ENCODE measurements at regions not wholly inside any gene's neighbourhood (a gene's known extent, or its start where the extent isn't known, plus 50 kb on each side); places are given as distances from the start of the nearest gene placed in this dataset.

DNA sequence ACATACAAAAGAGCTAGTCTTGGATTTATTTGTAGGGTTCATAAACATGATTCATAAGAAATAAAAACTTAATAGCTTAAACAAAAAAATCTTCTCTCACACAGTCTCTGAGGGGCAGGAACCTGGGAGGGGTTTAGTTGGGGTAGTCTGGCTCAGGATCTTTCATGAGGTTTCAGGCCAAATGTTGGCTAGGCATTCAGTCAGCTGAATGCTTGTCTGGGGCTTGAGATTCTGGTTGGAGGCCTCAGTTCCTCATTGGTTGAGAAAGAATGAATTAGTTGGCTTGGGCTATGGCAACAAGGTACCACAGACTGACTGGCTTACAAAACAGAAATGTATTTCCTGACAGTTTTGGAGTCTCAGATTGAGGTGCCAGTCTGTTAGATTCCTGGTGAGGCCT, 74.3 kb downstream of the ANKRD7 start:
- H3K27me3 Mint-ChIP-seq (ENCODE audit: unreplicated experiment), result no peaks in the 10 kb centered on the region

DNA sequence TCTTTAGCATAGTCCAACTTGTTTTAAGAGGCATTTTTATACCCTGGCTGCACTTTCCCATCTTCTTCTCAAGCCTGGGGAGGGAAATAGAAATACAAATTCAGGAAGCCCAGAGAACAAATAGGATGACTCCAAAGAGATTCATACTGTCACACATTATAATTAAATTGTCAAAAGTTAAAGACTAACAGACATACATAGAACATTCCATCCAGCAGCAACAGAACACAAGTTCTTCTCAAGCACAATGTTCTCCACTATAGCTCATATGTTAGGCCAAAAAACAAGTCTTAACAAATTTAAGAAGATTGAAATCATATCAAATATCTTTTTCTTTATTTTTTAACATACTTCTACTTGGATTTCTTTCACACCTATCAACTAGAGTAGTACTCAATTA, 75.7 kb downstream of the ANKRD7 start:
- no peaks in the 10 kb centered on the region for H3K4me1 Mint-ChIP-seq (ENCODE audit: unreplicated experiment)
- no peaks in the 10 kb centered on the region for H3K27me3 Mint-ChIP-seq (ENCODE audit: unreplicated experiment)

More for the DNA sequence above, 74.3 kb downstream of the ANKRD7 start:
- no peak for DNase-seq (ENCODE audit: extremely low spot score, unreplicated experiment)
- Mint-ChIP-seq H3K4me3 (ENCODE audit: unreplicated experiment) (no peak overlapping the region), H3K4me1 (ENCODE audit: unreplicated experiment) (no peaks in the 10 kb centered on the region), H3K27ac (ENCODE audit: unreplicated experiment) (no peak overlapping the region), H3K36me3 (ENCODE audit: unreplicated experiment) (no peaks in the 10 kb centered on the region), H3K9me3 (ENCODE audit: unreplicated experiment) (no peaks in the 10 kb centered on the region)
- TF ChIP-seq, protein P1, sequence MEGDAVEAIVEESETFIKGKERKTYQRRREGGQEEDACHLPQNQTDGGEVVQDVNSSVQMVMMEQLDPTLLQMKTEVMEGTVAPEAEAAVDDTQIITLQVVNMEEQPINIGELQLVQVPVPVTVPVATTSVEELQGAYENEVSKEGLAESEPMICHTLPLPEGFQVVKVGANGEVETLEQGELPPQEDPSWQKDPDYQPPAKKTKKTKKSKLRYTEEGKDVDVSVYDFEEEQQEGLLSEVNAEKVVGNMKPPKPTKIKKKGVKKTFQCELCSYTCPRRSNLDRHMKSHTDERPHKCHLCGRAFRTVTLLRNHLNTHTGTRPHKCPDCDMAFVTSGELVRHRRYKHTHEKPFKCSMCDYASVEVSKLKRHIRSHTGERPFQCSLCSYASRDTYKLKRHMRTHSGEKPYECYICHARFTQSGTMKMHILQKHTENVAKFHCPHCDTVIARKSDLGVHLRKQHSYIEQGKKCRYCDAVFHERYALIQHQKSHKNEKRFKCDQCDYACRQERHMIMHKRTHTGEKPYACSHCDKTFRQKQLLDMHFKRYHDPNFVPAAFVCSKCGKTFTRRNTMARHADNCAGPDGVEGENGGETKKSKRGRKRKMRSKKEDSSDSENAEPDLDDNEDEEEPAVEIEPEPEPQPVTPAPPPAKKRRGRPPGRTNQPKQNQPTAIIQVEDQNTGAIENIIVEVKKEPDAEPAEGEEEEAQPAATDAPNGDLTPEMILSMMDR (IDR thresholded peaks at IDR 0.05), result no peak

DNA sequence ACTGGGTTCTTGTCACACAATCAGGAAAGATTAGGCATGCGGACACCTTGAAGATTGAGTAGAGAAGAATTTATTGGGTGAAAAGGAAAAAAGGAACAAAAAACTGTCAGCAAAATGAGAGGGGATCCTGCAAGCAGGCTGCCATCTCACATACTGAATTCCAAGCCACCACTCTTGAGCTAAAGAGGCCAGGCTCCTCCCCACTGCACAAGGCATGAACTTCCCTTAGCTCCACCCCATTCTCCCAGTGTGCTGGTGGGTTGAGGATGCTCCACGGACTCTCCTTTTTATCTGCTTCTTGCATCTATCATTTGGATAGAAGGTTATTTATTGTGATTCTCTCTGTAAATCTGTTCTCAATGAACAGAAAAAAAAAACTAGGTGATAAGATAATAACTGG, 79.6 kb downstream of the ANKRD7 start:
- DNase-seq (ENCODE audit: extremely low spot score, unreplicated experiment), result no peak
- H3K27me3 Mint-ChIP-seq (ENCODE audit: unreplicated experiment), result no peaks in the 10 kb centered on the region
- H3K9me3 Mint-ChIP-seq (ENCODE audit: unreplicated experiment), result no peaks in the 10 kb centered on the region
- H3K36me3 Mint-ChIP-seq (ENCODE audit: unreplicated experiment), result no peaks in the 10 kb centered on the region
- no peak overlapping the region for H3K27ac Mint-ChIP-seq (ENCODE audit: unreplicated experiment)
- no peaks in the 10 kb centered on the region for H3K4me1 Mint-ChIP-seq (ENCODE audit: unreplicated experiment)
- no peak overlapping the region for H3K4me3 Mint-ChIP-seq (ENCODE audit: unreplicated experiment)
- TF ChIP-seq, protein P1 (IDR thresholded peaks at IDR 0.05), result no peak

More for the DNA sequence above, 75.7 kb downstream of the ANKRD7 start:
- DNase-seq (ENCODE audit: extremely low spot score, unreplicated experiment), result no peak
- Mint-ChIP-seq H3K27ac (ENCODE audit: unreplicated experiment) (no peak overlapping the region), H3K4me3 (ENCODE audit: unreplicated experiment) (no peak overlapping the region), H3K9me3 (ENCODE audit: unreplicated experiment) (no peaks in the 10 kb centered on the region), H3K36me3 (ENCODE audit: unreplicated experiment) (no peaks in the 10 kb centered on the region)
- TF ChIP-seq, protein P1 (IDR thresholded peaks at IDR 0.05), result no peak

DNA sequence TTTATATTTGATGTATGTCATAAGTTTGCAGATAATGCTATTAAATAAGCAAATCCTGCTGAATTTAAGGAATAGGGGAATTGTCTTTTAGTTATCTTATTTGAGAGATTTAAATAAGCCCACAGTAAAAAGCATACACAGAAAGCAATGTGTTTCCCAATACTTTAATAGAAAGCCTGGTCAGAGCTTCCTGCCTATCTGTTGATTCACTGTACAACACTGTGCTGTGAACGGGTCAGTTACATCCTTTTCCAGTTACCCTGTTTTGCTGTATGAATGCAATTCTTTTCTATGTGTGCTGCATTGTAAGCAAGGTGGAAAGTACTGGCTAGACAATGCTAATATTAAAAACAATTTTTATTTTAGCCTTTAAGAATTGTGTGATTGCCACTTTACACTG, 81.2 kb downstream of the ANKRD7 start:
- no peak overlapping the region for H3K27ac Mint-ChIP-seq (ENCODE audit: unreplicated experiment)
- H3K27me3 Mint-ChIP-seq (ENCODE audit: unreplicated experiment), result no peaks in the 10 kb centered on the region
- no peaks in the 10 kb centered on the region for H3K36me3 Mint-ChIP-seq (ENCODE audit: unreplicated experiment)
- no peaks in the 10 kb centered on the region for H3K9me3 Mint-ChIP-seq (ENCODE audit: unreplicated experiment)
- H3K4me3 Mint-ChIP-seq (ENCODE audit: unreplicated experiment), result no peak overlapping the region
- TF ChIP-seq, protein P1 (IDR thresholded peaks at IDR 0.05), result no peak
- H3K4me1 Mint-ChIP-seq (ENCODE audit: unreplicated experiment), result no peaks in the 10 kb centered on the region
- DNase-seq (ENCODE audit: extremely low spot score, unreplicated experiment), result no peak

DNA sequence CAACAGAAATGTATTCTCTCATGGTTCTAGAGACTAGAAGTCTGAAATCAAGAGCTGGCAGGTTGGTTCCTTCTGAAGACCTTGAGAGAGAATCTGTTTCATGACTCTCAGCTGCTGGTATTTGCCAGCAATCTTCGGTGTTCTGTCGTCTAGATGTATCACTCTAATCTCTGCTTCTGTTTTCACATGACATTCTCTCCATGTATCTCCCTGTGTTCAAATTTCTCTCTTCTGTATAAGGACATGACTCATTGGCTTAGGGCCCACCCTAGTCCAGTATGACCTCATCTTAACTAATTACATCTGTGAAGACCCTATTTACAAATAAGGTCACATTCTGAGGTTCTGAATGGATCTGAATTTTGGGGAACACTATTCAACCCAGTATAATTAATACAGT, 82.3 kb downstream of the ANKRD7 start:
- no peaks in the 10 kb centered on the region for H3K27me3 Mint-ChIP-seq (ENCODE audit: unreplicated experiment)
- no peak for DNase-seq (ENCODE audit: extremely low spot score, unreplicated experiment)
- TF ChIP-seq, protein P1 (IDR thresholded peaks at IDR 0.05), result no peak
- no peaks in the 10 kb centered on the region for H3K36me3 Mint-ChIP-seq (ENCODE audit: unreplicated experiment)
- no peaks in the 10 kb centered on the region for H3K4me1 Mint-ChIP-seq (ENCODE audit: unreplicated experiment)
- H3K27ac Mint-ChIP-seq (ENCODE audit: unreplicated experiment), result no peak overlapping the region
- no peaks in the 10 kb centered on the region for H3K9me3 Mint-ChIP-seq (ENCODE audit: unreplicated experiment)
- H3K4me3 Mint-ChIP-seq (ENCODE audit: unreplicated experiment), result no peak overlapping the region
